IMR-90 (cell line): ENCODE measurements at regions not wholly inside any gene's neighbourhood (a gene's known extent, or its start where the extent isn't known, plus 50 kb on each side); places are given as distances from the start of the nearest gene placed in this dataset.
A peak's percentile ranks its signal among the peaks of the same experiment; 100 is the strongest.

Source experiments
- ATAC-seq: fragments of 200-7000 bp; cut with Tn5 transposase; 2 replicates; pipeline ENCODE4 v1.9.1; 2020; ENCODE audit warnings: low read depth, mild to moderate bottlenecking, moderate library complexity
- BruUV-seq: library from RNA; stranded (reverse); fragments of 400-500 nt; replicated peaks from 2 replicates; lab custom pipeline; 2021; lab: Mats Ljungman, UMichigan
- CTCF ChIA-PET: fragments of 300-600 bp; formaldehyde crosslinking; extraction: SDS; loops from one replicate; lab custom pipeline; 2021; ENCODE audit warnings: antibody characterized with exemption; lab: Yijun Ruan, JAX
- POLR2A ChIA-PET: fragments of 300-600 bp; sonication (Branson Sonifier 250); formaldehyde crosslinking; loops from one replicate; lab custom pipeline; 2022; ENCODE audit warnings: antibody characterized with exemption; ENCODE audit not compliant: unreplicated experiment; lab: Charles Lee
- DNase-seq: peaks from one replicate; pipeline ENCODE4 v3.0.0; 2013
- H2AFZ ChIP-seq: replicated peaks from 2 replicates; pipeline ENCODE3; 2013; ENCODE audit warnings: low read length, mild to moderate bottlenecking; ENCODE audit not compliant: poor library complexity
- H2AK5ac ChIP-seq: 2 replicates; pipeline ENCODE4 v1.6.1; 2013; ENCODE audit warnings: low read depth, low read length, inconsistent platforms
- H2AK9ac ChIP-seq: replicated peaks from 2 replicates; pipeline ENCODE3; 2013; ENCODE audit warnings: mild to moderate bottlenecking, low read depth, low read length, moderate library complexity; ENCODE audit not compliant: poor library complexity
- H2BK120ac ChIP-seq: 2 replicates; pipeline ENCODE4 v1.6.1; 2013; ENCODE audit warnings: low read depth, low read length, inconsistent platforms
- H2BK15ac ChIP-seq: 3 replicates; pipeline ENCODE4 v1.6.1; 2013; ENCODE audit warnings: low read depth, low read length, inconsistent platforms
- H2BK20ac ChIP-seq: 2 replicates; pipeline ENCODE4 v1.6.1; 2013; ENCODE audit warnings: low read depth, mild to moderate bottlenecking, inconsistent platforms, low read length, moderate library complexity
- H2BK5ac ChIP-seq: 2 replicates; pipeline ENCODE4 v1.6.1; 2013; ENCODE audit warnings: mild to moderate bottlenecking, low read depth, low read length, inconsistent platforms; ENCODE audit not compliant: poor library complexity, severe bottlenecking
- H3K14ac ChIP-seq: replicated peaks from 2 replicates; pipeline ENCODE4 v1.6.1; 2013; ENCODE audit warnings: low read depth, low read length, inconsistent platforms
- H3K18ac ChIP-seq: 2 replicates; pipeline ENCODE4 v1.6.1; 2013; ENCODE audit warnings: low read depth, low read length, control low read depth
- H3K23ac ChIP-seq: 2 replicates; pipeline ENCODE4 v1.6.1; 2013; ENCODE audit warnings: low read depth, low read length, inconsistent platforms
- H3K27ac ChIP-seq: 2 replicates; pipeline ENCODE4 v1.5.1; 2013; ENCODE audit warnings: mild to moderate bottlenecking, control low read depth, low read length; ENCODE audit not compliant: insufficient read depth
- H3K27me3 ChIP-seq: 2 replicates; pipeline ENCODE4 v1.6.1; 2013; ENCODE audit warnings: low read length; ENCODE audit not compliant: control insufficient read depth, insufficient read depth
- H3K36me3 ChIP-seq: 2 replicates; pipeline ENCODE4 v1.6.1; 2013; ENCODE audit warnings: low read length, mixed read lengths; ENCODE audit not compliant: control insufficient read depth, insufficient read depth
- H3K4ac ChIP-seq: 2 replicates; pipeline ENCODE4 v1.6.1; 2013; ENCODE audit warnings: low read depth, low read length, inconsistent platforms
- H3K4me1 ChIP-seq: 2 replicates; pipeline ENCODE4 v1.6.1; 2013; ENCODE audit warnings: low read length, mixed read lengths; ENCODE audit not compliant: control insufficient read depth, insufficient read depth
- H3K4me2 ChIP-seq: 2 replicates; pipeline ENCODE4 v1.6.1; 2013; ENCODE audit warnings: low read depth, mild to moderate bottlenecking, control low read depth, low read length, moderate library complexity
- H3K4me3 ChIP-seq: 2 replicates; pipeline ENCODE4 v1.5.1; 2013; ENCODE audit warnings: low read depth, mild to moderate bottlenecking, control low read depth, low read length, moderate library complexity; ENCODE audit not compliant: insufficient read depth
- H3K56ac ChIP-seq: 2 replicates; pipeline ENCODE4 v1.6.1; 2013; ENCODE audit warnings: low read length, inconsistent platforms; ENCODE audit not compliant: insufficient read depth; ENCODE audit errors: extremely low read depth
- H3K79me1 ChIP-seq, 2 experiments: 2 replicates each; pipeline ENCODE4 v1.6.1; 2013; ENCODE audit warnings: low read length in 2 of 2, inconsistent platforms in 1 of 2, low read depth in 1 of 2
- H3K9ac ChIP-seq: 2 replicates; pipeline ENCODE4 v1.6.1; 2013; ENCODE audit warnings: low read depth, low read length, control low read depth
- H3K9me1 ChIP-seq: 2 replicates; pipeline ENCODE4 v1.6.1; 2013; ENCODE audit warnings: low read length, inconsistent platforms; ENCODE audit not compliant: insufficient read depth
- H3K9me3 ChIP-seq: 2 replicates; pipeline ENCODE4 v1.6.1; 2013; ENCODE audit warnings: low read length; ENCODE audit not compliant: control insufficient read depth, insufficient read depth
- H4K20me1 ChIP-seq: 2 replicates; pipeline ENCODE4 v1.6.1; 2013; ENCODE audit warnings: low read length, inconsistent platforms; ENCODE audit not compliant: insufficient read depth
- H4K5ac ChIP-seq: 2 replicates; pipeline ENCODE4 v1.6.1; 2013; ENCODE audit warnings: mild to moderate bottlenecking, low read depth, low read length, control low read depth
- H4K8ac ChIP-seq, 2 experiments: 2 replicates each; pipeline ENCODE4 v1.6.1; 2013; ENCODE audit warnings: low read depth in 2 of 2, low read length in 2 of 2, control low read depth in 1 of 2, inconsistent platforms in 1 of 2
- H4K91ac ChIP-seq: 2 replicates; pipeline ENCODE4 v1.6.1; 2013; ENCODE audit warnings: low read depth, low read length, inconsistent platforms; ENCODE audit not compliant: insufficient read depth
- CEBPB ChIP-seq: IDR thresholded peaks from 2 replicates; pipeline ENCODE4 v1.6.1; 2012; ENCODE audit warnings: low read depth, low read length, improper control_type of control experiment
- CHD1 ChIP-seq: IDR thresholded peaks from 2 replicates; pipeline ENCODE4 v1.6.1; 2012; ENCODE audit warnings: low read depth, low read length, improper control_type of control experiment
- ELK1 ChIP-seq: fragments of 150-350 bp; IDR thresholded peaks from 2 replicates; pipeline ENCODE4 v1.6.1; 2016; ENCODE audit warnings: low read depth, mild to moderate bottlenecking, low read length, moderate library complexity, borderline replicate concordance
- FOS ChIP-seq: fragments of 150-350 bp; IDR thresholded peaks from 2 replicates; pipeline ENCODE4 v1.6.1; 2016; ENCODE audit warnings: low read depth, low read length
- MAFK ChIP-seq: IDR thresholded peaks from 2 replicates; pipeline ENCODE4 v1.6.1; 2012; ENCODE audit warnings: low read depth, low read length, improper control_type of control experiment
- NFE2L2 ChIP-seq: fragments of 150-350 bp; IDR thresholded peaks from 2 replicates; pipeline ENCODE4 v1.6.1; 2016; ENCODE audit warnings: low read depth, mild to moderate bottlenecking, low read length
- RAD21 ChIP-seq: IDR thresholded peaks from 2 replicates; pipeline ENCODE4 v1.6.1; 2012; ENCODE audit warnings: low read length, improper control_type of control experiment
- RFX5 ChIP-seq: IDR thresholded peaks from 2 replicates; pipeline ENCODE4 v1.8.0; 2012; ENCODE audit warnings: low read depth, mild to moderate bottlenecking, low read length, moderate library complexity
- SMC3 ChIP-seq: fragments of 150-350 bp; IDR thresholded peaks from 2 replicates; pipeline ENCODE4 v1.6.1; 2016; ENCODE audit warnings: low read depth, mild to moderate bottlenecking, antibody characterized with exemption, low read length, moderate library complexity
- WGBS, 2 experiments: methylation state at CpG; one replicate each; pipeline versions ENCODE4 v1.1.5 to v1.1.7; 2013; ENCODE audit warnings: missing lambda C conversion rate in 2 of 2; ENCODE audit not compliant: insufficient read length in 1 of 2; ENCODE audit errors: extremely low coverage in 2 of 2; 5-methylcytosine and 5-hydroxymethylcytosine counted together
- dilution Hi-C: fragments of 300-500 bp; cut with HindIII; formaldehyde crosslinking; loops from one replicate; pipeline ENCODE4 v1.14.3; 2018; ENCODE audit warnings: low sequenced_read_pairs; ENCODE audit not compliant: unreplicated experiment
- in situ Hi-C: fragments of 300-500 bp; cut with MboI; formaldehyde crosslinking; loops from 3 replicates; pipeline ENCODE4 v1.14.3; 2019; ENCODE audit warnings: low sequenced_read_pairs, inconsistent platforms, mixed read lengths
- intact Hi-C: fragments of 100-400 bp; cut with micrococcal nuclease; formaldehyde crosslinking; loops from 2 replicates; pipeline ENCODE4 v1.10.0; 2022
- TF ChIP-seq, protein P1 (sequence below): conservative IDR thresholded peaks from 2 replicates; pipeline ENCODE4 v1.5.1; 2012; ENCODE audit warnings: mild to moderate bottlenecking, low read depth, low read length, improper control_type of control experiment

- Histone ChIP-seq H4K20me1 (no peaks in the 10 kb centered on the region), H3K79me1 (no peaks in the 10 kb centered on the region), H2AK9ac (no peak overlapping the region), H3K27me3 (no peaks in the 10 kb centered on the region), H3K9me3 (no peaks in the 10 kb centered on the region), H3K4me1 (peaks cover 3% of the 10 kb centered on the region; the same call in 1 of the 2 replicates), H2BK15ac (no peak overlapping the region), H3K4ac (no peak overlapping the region), H4K91ac (no peak overlapping the region), H4K8ac (no peak overlapping the region), H3K9ac (no peak overlapping the region), H3K23ac (no peak overlapping the region), H2BK20ac (no peak overlapping the region), H3K4me2 (no peak overlapping the region), H3K9me1 (no peaks in the 10 kb centered on the region), H3K4me3 (no peak overlapping the region), H2AFZ (no peak overlapping the region), H2BK5ac (no peak overlapping the region), H4K5ac (no peak overlapping the region), H2AK5ac (no peak overlapping the region), H3K14ac (no peak overlapping the region), H3K56ac (no peak overlapping the region), H3K36me3 (no peaks in the 10 kb centered on the region), H2BK120ac (no peak overlapping the region), H3K18ac (no peak overlapping the region), H3K27ac (no peak overlapping the region)
- CTCF ChIA-PET = no interaction called here
- intact Hi-C loops = no loop called here
- dilution Hi-C loops = no loop called here
- no peak for ATAC-seq
- POLR2A ChIA-PET = no interaction called here
- DNase-seq = peak; percentile 2
- no TSS peak for BruUV-seq
- TF ChIP-seq RFX5 (no peak), FOS (no peak), CEBPB (no peak), CHD1 (no peak), NFE2L2 (no peak), RAD21 (no peak), SMC3 (no peak), ELK1 (no peak), MAFK (no peak)
- TF ChIP-seq, protein P1, sequence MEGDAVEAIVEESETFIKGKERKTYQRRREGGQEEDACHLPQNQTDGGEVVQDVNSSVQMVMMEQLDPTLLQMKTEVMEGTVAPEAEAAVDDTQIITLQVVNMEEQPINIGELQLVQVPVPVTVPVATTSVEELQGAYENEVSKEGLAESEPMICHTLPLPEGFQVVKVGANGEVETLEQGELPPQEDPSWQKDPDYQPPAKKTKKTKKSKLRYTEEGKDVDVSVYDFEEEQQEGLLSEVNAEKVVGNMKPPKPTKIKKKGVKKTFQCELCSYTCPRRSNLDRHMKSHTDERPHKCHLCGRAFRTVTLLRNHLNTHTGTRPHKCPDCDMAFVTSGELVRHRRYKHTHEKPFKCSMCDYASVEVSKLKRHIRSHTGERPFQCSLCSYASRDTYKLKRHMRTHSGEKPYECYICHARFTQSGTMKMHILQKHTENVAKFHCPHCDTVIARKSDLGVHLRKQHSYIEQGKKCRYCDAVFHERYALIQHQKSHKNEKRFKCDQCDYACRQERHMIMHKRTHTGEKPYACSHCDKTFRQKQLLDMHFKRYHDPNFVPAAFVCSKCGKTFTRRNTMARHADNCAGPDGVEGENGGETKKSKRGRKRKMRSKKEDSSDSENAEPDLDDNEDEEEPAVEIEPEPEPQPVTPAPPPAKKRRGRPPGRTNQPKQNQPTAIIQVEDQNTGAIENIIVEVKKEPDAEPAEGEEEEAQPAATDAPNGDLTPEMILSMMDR = no peak
- WGBS, 2 experiments = no CpG with 5 or more reads among the region's 3 CpGs
- in situ Hi-C loops = no loop called here
Observed at GRCh38 chr6:121767211-121767610, 331.8 kb downstream of the GJA1 start.
